HL-60 (cell line): ENCODE measurements at regions not wholly inside any gene's neighbourhood (a gene's known extent, or its start where the extent isn't known, plus 50 kb on each side); places are given as distances from the start of the nearest gene placed in this dataset.

Source experiments
- GABPA ChIP-seq: IDR thresholded peaks from 2 replicates; pipeline ENCODE4 v1.6.1; 2012; ENCODE audit warnings: low read depth
- POLR2AphosphoS5 ChIP-seq: IDR thresholded peaks from 2 replicates; pipeline ENCODE4 v1.6.1; 2012; ENCODE audit warnings: low read depth
- SPI1 ChIP-seq: IDR thresholded peaks from 2 replicates; pipeline ENCODE4 v1.6.1; 2012; ENCODE audit warnings: low read depth, mild to moderate bottlenecking, borderline replicate concordance
- TF ChIP-seq, protein P1 (sequence below): IDR thresholded peaks from 2 replicates; pipeline ENCODE4 v1.6.1; 2012; ENCODE audit warnings: low read depth; ENCODE audit not compliant: insufficient replicate concordance
- TF ChIP-seq, protein P2 (sequence below): IDR thresholded peaks from one replicate; pipeline ENCODE4 v1.5.1; 2011; ENCODE audit warnings: low read length, control low read depth, inconsistent platforms; ENCODE audit not compliant: insufficient read depth

DNA sequence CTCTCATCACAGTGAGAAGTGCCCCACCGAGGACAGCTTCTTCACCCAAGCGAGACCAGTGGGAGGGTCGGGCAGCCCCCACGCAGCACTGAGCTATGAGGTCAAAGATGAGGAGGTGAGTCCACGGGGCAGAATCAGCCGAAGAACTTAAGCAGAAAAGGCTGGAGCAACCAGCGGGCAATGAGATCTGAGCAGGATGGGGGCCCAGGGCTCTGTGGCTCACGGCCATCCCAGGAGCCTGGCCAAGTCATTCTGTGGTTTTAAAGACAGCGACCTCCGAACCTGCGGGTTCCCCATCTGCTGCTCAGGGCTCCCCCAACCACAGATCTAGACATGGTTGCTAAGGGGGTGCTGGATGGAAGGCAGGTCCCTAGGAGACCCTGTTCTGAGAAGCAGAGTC, 202.6 kb downstream of the RBFOX3 start:
- TF ChIP-seq, protein P1, sequence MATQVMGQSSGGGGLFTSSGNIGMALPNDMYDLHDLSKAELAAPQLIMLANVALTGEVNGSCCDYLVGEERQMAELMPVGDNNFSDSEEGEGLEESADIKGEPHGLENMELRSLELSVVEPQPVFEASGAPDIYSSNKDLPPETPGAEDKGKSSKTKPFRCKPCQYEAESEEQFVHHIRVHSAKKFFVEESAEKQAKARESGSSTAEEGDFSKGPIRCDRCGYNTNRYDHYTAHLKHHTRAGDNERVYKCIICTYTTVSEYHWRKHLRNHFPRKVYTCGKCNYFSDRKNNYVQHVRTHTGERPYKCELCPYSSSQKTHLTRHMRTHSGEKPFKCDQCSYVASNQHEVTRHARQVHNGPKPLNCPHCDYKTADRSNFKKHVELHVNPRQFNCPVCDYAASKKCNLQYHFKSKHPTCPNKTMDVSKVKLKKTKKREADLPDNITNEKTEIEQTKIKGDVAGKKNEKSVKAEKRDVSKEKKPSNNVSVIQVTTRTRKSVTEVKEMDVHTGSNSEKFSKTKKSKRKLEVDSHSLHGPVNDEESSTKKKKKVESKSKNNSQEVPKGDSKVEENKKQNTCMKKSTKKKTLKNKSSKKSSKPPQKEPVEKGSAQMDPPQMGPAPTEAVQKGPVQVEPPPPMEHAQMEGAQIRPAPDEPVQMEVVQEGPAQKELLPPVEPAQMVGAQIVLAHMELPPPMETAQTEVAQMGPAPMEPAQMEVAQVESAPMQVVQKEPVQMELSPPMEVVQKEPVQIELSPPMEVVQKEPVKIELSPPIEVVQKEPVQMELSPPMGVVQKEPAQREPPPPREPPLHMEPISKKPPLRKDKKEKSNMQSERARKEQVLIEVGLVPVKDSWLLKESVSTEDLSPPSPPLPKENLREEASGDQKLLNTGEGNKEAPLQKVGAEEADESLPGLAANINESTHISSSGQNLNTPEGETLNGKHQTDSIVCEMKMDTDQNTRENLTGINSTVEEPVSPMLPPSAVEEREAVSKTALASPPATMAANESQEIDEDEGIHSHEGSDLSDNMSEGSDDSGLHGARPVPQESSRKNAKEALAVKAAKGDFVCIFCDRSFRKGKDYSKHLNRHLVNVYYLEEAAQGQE: no peak
- TF ChIP-seq, protein P2, sequence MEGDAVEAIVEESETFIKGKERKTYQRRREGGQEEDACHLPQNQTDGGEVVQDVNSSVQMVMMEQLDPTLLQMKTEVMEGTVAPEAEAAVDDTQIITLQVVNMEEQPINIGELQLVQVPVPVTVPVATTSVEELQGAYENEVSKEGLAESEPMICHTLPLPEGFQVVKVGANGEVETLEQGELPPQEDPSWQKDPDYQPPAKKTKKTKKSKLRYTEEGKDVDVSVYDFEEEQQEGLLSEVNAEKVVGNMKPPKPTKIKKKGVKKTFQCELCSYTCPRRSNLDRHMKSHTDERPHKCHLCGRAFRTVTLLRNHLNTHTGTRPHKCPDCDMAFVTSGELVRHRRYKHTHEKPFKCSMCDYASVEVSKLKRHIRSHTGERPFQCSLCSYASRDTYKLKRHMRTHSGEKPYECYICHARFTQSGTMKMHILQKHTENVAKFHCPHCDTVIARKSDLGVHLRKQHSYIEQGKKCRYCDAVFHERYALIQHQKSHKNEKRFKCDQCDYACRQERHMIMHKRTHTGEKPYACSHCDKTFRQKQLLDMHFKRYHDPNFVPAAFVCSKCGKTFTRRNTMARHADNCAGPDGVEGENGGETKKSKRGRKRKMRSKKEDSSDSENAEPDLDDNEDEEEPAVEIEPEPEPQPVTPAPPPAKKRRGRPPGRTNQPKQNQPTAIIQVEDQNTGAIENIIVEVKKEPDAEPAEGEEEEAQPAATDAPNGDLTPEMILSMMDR: no peak
- no peak for TF ChIP-seq POLR2AphosphoS5
- no peak for TF ChIP-seq GABPA
- no peak for TF ChIP-seq SPI1
